Stimulated activated CD8-positive, alpha-beta memory T cell treated with anti-CD3 and anti-CD28 coated beads, Interleukin-15, amount 100 ng/mL, for 24 hours (primary cell): ENCODE measurements at regions not wholly inside any gene's neighbourhood (a gene's known extent, or its start where the extent isn't known, plus 50 kb on each side); places are given as distances from the start of the nearest gene placed in this dataset.

ENCODE experiments used
- DNase-seq: peaks from one replicate; pipeline ENCODE4 v3.0.0-alpha.2; 2020; ENCODE audit warnings: low read depth

- DNase-seq, result no peak
These were observed 230.7 kb upstream of the DIO3 start for GRCh38 chr14:101330416-101331140.

- DNase-seq, result no peak
These were observed 230.2 kb upstream of the DIO3 start for GRCh38 chr14:101331141-101331525.

DNA sequence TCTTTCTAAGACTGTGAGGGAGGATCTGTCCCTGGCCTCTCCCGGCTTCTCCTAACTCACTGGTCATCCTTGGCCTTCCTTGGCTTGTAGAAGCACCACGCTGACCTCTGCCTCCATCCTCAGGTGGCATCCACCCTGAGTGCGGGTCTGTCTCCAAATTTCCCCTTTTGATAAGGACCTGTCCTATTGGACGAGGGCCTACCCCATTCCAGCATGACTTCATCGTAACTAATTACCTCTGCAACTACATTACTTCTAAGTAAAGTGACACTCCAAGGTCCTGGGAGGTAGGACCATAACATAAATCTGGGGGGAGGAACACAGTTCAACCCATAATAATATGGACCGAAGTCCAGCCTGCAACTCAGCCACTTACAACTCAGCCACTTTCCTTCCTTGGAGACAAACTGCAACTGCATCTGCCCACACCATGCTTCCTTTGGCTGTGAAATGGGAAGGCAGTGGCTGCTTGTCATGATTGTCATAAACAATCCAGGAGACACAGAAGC, 229.6 kb upstream of the DIO3 start:
- DNase-seq, result no peak

DNA sequence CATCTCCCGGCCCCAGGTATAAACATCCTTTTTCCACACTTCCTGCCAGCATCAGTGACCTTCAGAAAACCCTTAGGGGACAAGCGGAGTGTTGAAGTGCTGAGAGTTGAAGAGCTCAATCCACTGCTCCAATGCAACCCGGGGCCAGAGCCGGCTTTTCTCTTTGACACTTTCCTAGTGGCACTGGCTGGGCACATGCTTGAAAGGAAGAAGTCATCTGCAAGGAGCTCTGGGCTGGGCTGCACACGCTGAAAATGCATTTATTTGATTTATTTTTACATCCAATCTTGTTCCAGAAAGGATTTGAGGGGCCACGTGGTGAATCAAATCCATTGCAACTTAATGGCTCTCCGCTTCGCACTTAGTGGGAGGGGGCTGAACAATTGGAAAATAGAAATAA, 229.0 kb upstream of the DIO3 start:
- no peak for DNase-seq

DNA sequence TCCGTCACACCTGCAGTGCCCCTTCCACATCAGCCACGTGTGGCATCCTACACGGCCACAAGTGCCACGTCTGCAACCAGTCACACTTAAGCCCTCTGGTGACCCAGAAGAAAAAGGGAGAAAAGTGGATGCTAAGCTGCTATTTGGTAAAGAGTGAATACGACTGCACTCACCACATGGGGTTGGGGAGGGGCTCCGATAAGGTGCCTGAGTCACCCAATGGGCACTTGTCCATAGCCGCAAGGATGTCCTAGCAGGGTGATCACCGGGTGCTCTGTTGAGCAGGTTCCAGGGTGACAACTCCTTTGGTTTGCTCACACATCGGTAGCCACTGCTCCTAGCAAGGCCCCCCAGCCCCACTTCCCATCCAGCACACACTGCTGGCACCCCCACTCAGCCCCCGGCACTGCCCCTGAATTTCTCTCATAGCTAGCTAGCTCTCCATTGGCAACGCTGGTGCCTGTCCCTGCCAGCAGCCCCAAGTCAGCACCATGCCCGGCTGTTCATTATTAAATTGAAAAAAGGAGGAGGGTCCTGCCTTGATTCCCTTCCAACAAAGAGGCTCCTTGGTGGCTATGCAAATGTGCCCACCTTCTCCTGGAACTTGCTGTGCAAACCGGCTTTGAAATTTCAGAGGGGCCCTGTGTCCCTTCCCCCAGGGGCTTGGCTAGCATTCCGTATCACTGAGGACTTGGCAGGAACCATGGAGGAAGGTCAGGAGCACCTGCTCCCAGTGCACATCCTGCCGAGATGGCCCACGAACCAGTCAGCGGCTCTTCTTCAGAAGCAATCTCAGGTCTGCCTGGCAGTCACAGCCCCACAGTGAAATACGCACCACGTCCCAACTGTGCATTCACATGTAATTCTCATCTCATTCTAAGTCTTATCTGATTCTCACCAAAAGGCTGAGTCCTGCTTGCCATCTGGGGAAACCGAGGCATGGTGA, 227.7 kb upstream of the DIO3 start:
- no peak for DNase-seq

GRCh38 chr14:101334656-101335055, 226.6 kb upstream of the DIO3 start:
- DNase-seq, result no peak

GRCh38 chr14:101335061-101335661, 226.1 kb upstream of the DIO3 start:
- no peak for DNase-seq

DNA sequence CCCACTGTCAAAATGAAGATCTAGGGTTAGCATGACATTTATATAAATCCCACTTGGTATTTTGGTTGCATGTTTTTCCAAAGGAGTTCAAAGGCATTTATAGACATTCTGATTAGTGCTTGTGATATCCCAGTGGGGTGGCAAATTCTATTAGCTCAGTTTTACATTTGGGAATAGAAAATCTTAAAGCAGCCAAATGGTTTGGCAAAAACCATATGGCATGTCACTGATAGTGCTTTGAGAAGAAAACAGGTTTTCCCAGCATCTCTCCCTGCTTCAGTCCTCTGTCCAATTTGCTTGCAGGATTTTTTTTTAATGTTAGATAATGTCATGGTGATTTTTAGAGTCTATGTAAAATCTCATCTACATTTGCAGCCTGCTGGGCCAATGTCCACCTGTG, 225.1 kb upstream of the DIO3 start:
- DNase-seq, result no peak

GRCh38 chr14:101337053-101337452, 224.2 kb upstream of the DIO3 start:
- no peak for DNase-seq

- DNase-seq, result no peak
These were observed 220.7 kb upstream of the DIO3 start for GRCh38 chr14:101340556-101340955.

DNA sequence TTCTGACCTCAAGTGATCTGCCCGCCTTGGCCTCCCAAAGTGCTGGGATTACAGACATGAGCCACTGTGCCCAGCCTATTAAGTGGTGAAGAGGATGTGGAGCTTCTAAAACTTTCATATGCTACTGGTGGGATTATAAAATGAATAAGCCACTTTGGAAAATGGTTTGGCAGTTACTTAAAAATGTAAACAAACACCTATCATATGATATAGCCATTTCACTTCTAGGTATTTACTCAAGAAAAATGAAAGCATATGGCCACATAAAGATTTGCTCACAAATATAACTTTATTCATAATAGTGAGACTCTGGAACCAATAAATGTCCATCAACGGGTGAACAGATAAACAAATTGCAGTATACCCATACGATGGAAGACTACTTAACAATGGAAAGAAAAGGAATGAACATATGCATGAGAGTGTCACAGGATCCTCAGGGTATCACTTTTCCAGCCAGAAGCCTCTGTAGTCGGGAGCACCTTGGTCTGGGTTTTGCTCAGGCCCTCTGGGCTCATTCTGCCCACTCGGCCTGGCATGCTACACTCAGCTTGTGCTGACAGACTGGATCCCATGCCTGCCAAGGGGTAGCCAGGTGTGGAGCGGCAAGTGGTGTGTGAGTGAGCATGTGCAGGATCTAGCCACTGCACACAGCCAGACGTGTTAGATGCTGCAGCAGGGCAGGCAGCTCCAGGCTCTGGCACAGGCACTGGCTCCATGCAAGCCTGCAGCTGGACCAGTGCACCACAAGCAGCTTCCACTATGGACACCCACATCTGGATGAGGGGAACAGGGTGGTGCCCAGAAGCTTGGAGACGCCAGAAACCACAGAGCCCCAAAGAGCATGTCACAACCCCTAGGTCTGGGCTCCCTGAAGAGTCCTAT, 213.2 kb upstream of the DIO3 start:
- no peak for DNase-seq

DNA sequence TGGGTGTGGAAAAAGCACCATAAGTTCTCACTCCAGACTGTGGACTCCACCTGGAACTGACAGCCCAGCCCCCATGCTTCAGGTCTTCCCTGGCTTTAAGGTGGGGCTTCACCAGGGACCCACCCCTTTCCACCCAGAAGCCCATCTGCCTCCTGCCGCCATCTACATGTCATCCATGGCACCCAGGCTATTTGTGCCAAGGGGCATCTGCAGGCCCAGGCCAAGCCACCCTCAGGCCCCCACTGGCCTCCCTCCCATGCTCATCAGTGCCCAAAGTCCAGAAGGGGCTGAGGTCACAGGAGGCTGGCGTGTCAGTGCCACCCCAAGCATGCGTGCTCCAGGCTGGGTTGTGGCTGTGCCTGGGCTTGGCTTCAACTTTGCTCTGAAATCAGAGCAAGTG, 212.2 kb upstream of the DIO3 start:
- DNase-seq, result no peak

- DNase-seq, result no peak
These were observed 211.3 kb upstream of the DIO3 start for GRCh38 chr14:101350021-101350420.

GRCh38 chr14:101350691-101351090, 210.6 kb upstream of the DIO3 start:
- DNase-seq, result no peak

DNA sequence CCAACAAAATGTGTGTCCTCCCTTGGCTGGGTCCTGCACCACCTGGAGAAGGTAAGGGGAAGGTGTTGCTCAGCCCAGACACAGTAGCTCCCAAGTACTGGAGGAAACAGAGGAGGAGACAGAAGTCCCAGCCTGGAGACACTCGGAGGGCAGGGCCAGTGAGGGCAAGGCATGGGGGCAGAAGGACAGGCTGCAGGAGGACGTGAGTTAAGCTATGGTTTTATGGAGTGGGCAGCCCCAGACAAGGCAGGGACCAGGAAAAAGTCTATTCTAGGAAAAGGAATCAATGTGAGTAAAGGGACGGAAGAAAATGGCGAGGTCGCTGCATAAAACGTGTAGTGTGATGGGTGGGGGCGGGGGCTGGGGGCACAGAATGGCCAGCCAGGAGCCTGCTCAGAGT, 210.1 kb upstream of the DIO3 start:
- DNase-seq, result no peak

- no peak for DNase-seq
These were observed 209.5 kb upstream of the DIO3 start for GRCh38 chr14:101351769-101352168.

DNA sequence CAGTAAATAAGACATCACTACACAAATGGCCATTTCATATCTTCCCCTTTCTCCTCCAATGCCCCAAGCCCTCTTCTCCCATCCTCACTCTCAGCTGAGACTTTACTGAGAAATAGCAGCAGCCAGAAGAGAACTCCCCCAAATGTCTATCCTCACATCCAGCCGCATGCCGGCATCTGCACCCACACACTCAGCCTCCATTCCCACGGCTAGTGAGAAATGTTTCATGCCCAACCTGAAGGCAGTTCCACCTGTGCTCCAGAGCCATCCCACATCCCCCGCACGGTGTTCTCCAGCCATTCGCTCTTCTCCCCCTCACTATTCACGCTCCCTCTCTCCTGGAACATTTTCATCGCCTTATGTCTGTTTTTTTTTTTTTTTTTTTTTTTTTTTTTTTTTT, 208.7 kb upstream of the DIO3 start:
- no peak for DNase-seq

- DNase-seq, result no peak
These were observed 207.9 kb upstream of the DIO3 start for GRCh38 chr14:101353422-101353821.

GRCh38 chr14:101354726-101355125, 206.6 kb upstream of the DIO3 start:
- no peak for DNase-seq

DNA sequence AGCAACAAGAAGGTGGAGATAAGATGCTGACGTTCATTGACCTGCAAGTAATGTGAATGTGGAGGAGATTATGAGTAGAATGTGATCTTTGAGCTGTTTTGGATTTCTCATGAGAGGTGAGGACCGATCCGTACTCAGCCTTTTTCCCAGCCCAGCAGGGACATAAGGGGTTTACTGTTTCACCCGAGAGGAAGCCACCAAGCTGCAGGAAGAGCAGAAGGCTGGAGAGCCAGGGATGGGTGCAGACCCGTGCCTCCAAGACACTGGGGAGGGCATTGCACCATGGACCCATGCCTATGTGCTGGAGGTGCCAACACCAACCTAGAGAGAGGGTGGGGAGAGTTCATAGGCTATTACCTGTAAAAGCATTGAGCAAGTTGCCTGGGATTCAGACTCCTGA, 206.0 kb upstream of the DIO3 start:
- DNase-seq, result no peak

DNA sequence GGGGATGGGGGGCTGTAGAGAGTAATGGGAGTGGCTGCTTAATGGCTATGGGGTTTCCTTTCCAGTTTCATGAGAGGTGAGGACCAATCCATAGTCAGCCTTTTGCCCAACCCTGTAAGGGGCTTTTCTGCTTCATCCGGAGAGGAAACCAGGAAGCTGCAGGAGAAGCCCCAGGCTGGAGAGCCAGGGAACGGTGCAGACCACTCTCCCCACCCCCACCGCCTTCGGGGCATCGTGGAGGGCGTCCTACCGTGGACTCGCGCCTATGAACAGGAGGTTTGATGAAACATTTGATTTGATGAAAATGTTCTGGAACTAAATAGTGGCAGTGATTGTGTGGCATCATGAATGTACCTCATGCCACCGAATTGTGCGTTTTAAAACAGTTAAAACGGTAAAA, 204.3 kb upstream of the DIO3 start:
- DNase-seq, result no peak
